ENCODE measurements at regions not wholly inside any gene's neighbourhood (a gene's known extent, or its start where the extent isn't known, plus 50 kb on each side); places are given as distances from the start of the nearest gene placed in this dataset.

DNA sequence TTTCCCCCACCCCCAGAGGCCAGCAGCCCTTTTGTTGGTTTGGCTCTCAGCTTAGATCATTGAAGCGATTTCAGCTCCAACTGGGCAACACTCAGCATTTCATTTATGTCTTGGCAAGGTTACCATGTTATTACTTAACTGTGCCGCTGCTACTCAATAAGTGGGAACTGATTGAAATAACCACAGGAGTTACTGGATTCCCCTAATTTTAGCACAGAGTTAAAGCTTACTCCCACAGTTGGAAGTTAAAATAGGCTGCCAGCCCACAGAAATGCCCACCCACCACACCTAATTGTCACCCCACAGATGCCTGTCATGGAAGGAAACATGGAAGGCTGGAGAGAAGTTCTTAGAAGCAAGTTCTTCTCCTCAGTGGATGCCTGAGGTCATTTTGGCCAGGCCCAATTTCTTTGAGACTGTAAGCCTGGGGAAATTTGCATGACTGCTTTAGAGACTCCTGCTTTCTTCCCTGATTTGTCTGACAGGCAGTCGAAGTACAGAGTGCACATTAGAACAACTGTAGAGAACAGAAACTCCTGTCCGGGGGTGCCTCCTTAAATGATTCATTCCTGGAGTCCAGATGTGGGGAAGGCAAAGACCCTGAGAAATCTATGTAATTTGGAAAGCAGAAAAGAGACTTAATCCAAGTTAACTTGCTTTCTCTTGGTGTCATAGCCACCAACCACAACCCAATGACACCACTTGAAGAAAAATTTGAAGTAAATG lies 370.0 kb downstream of the ZSWIM6 start:
- no peak overlapping the region for H3K4me3 ChIP-seq (ENCODE audit: low read length)
- TF ChIP-seq, protein P1, sequence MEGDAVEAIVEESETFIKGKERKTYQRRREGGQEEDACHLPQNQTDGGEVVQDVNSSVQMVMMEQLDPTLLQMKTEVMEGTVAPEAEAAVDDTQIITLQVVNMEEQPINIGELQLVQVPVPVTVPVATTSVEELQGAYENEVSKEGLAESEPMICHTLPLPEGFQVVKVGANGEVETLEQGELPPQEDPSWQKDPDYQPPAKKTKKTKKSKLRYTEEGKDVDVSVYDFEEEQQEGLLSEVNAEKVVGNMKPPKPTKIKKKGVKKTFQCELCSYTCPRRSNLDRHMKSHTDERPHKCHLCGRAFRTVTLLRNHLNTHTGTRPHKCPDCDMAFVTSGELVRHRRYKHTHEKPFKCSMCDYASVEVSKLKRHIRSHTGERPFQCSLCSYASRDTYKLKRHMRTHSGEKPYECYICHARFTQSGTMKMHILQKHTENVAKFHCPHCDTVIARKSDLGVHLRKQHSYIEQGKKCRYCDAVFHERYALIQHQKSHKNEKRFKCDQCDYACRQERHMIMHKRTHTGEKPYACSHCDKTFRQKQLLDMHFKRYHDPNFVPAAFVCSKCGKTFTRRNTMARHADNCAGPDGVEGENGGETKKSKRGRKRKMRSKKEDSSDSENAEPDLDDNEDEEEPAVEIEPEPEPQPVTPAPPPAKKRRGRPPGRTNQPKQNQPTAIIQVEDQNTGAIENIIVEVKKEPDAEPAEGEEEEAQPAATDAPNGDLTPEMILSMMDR (conservative IDR thresholded peaks at IDR 0.05; ENCODE audit: low read depth, low read length), result no peak
- DNase-seq (ENCODE audit: low read depth), result no peak

DNA sequence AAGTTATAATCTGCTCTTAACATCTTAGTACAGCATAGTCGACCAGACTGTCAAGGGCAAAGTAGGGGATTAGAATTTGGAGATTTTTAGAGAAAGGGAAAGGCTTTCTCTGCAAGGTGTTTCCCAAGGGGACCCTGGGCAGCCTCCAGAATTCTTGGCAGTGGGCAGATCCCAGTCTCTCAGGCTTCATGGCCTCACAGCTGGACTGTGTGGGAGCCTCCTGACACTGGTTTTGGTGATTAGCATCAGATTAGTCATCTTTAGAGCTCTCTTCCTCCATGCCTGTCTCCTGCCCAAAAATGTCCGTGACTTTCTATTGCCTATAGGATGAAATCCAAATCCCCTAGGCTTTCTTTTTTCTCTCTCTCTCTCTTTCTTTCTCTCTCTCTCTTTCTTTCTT lies 370.7 kb downstream of the ZSWIM6 start:
- H3K4me3 ChIP-seq (ENCODE audit: low read length), result no peak overlapping the region
- TF ChIP-seq, protein P1 (conservative IDR thresholded peaks at IDR 0.05; ENCODE audit: low read depth, low read length), result no peak
- no peak for DNase-seq (ENCODE audit: low read depth)

DNA sequence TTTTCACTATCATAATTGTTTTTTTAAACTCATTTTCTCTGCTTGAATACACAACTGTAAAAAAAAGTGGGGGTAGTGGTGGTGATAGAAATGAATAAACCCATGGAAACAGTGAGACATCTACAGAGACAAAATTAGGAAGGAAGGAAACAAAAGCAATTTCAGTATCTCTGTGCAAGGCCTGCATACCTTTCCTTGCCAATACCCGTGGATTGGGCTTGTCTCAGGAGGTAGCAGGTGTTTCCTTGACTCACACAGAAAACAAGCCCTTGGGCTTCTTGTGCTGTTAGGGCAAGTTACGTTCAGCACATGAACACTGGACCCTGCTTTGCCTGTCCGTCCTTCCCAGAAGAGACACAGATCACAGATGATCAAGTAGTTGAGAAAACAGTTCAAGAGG lies 372.2 kb downstream of the ZSWIM6 start:
- TF ChIP-seq, protein P1 (conservative IDR thresholded peaks at IDR 0.05; ENCODE audit: low read depth, low read length), result no peak
- H3K4me3 ChIP-seq (ENCODE audit: low read length), result no peak overlapping the region
- DNase-seq (ENCODE audit: low read depth), result no peak

DNA sequence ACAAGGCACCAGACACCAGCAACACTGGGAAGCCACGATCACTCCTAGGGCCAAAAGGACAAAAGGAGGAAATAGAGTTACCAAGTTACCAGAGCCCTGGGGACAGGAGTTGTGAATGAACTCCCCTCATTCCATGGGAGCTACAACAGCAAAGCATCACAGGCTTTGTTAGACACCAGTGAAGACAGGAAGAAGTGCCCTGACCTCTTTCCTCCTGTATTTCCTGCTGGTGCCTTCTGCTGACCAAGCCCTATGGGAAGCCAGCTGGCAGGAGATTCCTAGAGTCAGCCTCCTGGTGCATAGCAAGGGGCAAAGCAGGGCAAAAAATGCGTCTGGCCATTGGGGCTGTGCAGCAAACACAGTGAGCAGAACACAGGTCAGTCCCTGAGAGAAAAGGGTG lies 374.7 kb downstream of the ZSWIM6 start:
- H3K4me3 ChIP-seq (ENCODE audit: low read length), result no peak overlapping the region
- TF ChIP-seq, protein P1 (conservative IDR thresholded peaks at IDR 0.05; ENCODE audit: low read depth, low read length), result no peak
- DNase-seq (ENCODE audit: low read depth), result no peak

DNA sequence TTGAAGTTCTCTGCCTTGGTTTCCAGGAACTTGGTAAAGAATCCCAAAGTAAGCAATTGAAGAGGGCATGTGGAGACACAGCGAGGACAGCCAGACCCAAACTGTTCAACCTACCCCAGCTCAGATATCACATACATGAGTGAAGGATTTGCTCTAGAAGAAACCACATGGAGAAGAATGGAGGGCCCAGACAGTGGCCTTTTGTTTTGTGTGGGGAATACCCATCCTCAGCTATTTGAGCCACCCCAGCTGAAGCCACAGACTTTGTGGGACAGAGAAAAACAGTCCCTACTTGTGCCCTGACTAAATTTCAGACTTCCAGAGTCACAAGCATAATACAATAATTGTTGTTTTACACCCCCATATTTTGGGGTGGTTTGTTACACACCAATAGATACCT lies 387.1 kb downstream of the ZSWIM6 start:
- H3K4me3 ChIP-seq (ENCODE audit: low read length), result no peak overlapping the region
- TF ChIP-seq, protein P1 (conservative IDR thresholded peaks at IDR 0.05; ENCODE audit: low read depth, low read length), result no peak
- DNase-seq (ENCODE audit: low read depth), result no peak

DNA sequence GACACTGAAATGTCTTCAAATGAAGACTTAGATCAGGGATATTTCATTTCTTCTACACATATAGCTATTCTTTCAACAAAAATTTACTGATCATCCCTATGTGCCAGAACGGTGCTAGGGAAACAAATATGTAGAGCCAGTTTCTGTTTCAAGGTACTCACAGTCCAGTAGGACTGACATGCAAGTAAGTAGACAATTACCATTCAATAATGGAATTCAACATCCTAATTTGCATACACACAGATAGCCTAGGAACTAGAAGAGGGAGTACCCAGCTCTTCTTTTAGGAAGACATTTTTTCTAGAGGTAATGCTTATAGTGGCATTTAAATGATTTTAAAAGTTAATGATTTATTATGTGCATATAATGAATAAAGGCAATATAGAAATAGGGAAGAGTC lies 388.8 kb downstream of the ZSWIM6 start:
- TF ChIP-seq, protein P1 (conservative IDR thresholded peaks at IDR 0.05; ENCODE audit: low read depth, low read length), result no peak
- no peak for DNase-seq (ENCODE audit: low read depth)
- H3K4me3 ChIP-seq (ENCODE audit: low read length), result no peak overlapping the region

DNA sequence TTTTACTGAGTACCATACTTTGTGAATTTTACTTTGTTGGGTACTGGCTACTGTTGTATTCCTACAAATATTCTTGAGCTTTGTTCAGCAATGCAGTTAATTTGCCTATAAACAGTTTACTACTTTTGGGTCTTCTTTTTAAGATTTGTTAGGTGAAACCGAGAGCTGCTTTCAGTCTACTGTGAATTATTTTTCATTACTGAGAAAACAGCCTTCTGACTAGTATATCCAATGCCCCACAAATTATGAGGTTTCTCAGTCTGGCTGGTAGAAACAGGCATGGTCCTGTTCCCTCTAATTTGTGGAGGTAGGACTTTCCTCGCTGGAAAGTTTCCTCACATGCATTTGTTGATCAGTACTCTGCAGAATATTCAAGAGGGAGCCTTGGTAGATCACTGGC lies 392.0 kb downstream of the ZSWIM6 start:
- no peak overlapping the region for H3K4me3 ChIP-seq (ENCODE audit: low read length)
- DNase-seq (ENCODE audit: low read depth), result no peak
- TF ChIP-seq, protein P1 (conservative IDR thresholded peaks at IDR 0.05; ENCODE audit: low read depth, low read length), result no peak

Data from retinal pigment epithelial cell (primary cell).